ENCODE measurements at regions not wholly inside any gene's neighbourhood (a gene's known extent, or its start where the extent isn't known, plus 50 kb on each side); places are given as distances from the start of the nearest gene placed in this dataset.

DNA sequence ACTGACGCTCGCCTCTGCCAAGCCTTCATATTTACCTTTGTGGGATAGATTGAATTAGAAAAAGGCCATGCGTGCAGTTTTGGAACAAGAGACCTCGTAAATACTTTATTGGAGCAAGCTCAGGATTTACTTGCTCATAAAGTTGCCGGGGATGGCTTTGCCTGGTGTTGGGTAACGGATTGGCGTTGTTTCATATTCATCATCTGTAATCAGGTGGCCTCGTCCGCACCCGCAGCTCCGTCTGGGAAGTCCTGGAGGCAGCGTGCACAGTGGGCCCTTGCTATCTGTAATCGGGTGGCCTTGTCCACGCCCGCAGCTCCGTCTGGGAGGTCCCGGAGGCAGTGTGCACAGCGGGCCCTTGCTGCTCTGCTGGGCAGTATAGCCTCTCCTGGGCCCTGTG, 1209.3 kb downstream of the BRD1 start:
- TF ChIP-seq, protein P1, sequence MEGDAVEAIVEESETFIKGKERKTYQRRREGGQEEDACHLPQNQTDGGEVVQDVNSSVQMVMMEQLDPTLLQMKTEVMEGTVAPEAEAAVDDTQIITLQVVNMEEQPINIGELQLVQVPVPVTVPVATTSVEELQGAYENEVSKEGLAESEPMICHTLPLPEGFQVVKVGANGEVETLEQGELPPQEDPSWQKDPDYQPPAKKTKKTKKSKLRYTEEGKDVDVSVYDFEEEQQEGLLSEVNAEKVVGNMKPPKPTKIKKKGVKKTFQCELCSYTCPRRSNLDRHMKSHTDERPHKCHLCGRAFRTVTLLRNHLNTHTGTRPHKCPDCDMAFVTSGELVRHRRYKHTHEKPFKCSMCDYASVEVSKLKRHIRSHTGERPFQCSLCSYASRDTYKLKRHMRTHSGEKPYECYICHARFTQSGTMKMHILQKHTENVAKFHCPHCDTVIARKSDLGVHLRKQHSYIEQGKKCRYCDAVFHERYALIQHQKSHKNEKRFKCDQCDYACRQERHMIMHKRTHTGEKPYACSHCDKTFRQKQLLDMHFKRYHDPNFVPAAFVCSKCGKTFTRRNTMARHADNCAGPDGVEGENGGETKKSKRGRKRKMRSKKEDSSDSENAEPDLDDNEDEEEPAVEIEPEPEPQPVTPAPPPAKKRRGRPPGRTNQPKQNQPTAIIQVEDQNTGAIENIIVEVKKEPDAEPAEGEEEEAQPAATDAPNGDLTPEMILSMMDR (IDR thresholded peaks at IDR 0.05; ENCODE audit: low read length) = no peak
- no peak for TF ChIP-seq EZH2phosphoT487 (IDR thresholded peaks at IDR 0.05; ENCODE audit: low read length)

Measured in MM.1S (cell line).